ENCODE measurements at regions not wholly inside any gene's neighbourhood (a gene's known extent, or its start where the extent isn't known, plus 50 kb on each side); places are given as distances from the start of the nearest gene placed in this dataset.

DNA sequence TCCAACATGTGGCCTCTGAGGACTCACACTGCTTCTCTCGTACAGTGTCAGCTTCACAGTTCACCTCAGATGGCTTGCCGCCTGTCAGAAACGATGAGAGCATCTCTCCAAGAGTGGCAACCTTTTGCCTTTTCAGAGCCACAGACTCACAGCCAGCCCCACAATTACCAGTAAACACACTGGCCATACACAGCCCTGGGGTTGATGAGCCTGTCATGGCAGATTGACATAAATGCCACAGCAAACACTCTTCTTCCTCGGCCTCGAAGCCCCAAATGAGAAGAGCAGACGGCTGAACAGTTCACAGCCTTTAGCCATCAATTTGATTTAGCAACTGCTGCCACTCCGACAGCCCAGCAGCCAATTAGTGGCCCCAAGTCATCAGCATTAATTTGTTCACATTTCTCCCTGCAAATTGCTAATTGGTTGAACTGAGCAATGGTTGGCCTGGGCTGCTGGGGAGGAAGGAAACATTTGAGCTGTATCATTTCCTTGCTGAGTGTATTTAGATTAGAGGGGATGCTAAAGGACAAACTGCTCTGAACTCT is 1142.9 kb downstream of the SORCS3 start (continued):
- TF ChIP-seq CHD1 (IDR thresholded peaks at IDR 0.05; ENCODE audit: low read depth, low read length) (no peak), GABPA (IDR thresholded peaks at IDR 0.05; ENCODE audit: borderline replicate concordance, insufficient read depth, low read length) (no peak), RBBP5 (IDR thresholded peaks at IDR 0.05; ENCODE audit: borderline replicate concordance, low read depth, low read length) (no peak), BACH1 (IDR thresholded peaks at IDR 0.05; ENCODE audit: low read length) (no peak), SIN3A (conservative IDR thresholded peaks at IDR 0.05 in 1 of 2, IDR thresholded peaks at IDR 0.05 in 1 of 2; ENCODE audit: low read depth in 1 of 2, low read length in 2 of 2) (no peak), POU5F1 (IDR thresholded peaks at IDR 0.05; ENCODE audit: low read depth, low read length) (no peak)
- TF ChIP-seq, protein P1, sequence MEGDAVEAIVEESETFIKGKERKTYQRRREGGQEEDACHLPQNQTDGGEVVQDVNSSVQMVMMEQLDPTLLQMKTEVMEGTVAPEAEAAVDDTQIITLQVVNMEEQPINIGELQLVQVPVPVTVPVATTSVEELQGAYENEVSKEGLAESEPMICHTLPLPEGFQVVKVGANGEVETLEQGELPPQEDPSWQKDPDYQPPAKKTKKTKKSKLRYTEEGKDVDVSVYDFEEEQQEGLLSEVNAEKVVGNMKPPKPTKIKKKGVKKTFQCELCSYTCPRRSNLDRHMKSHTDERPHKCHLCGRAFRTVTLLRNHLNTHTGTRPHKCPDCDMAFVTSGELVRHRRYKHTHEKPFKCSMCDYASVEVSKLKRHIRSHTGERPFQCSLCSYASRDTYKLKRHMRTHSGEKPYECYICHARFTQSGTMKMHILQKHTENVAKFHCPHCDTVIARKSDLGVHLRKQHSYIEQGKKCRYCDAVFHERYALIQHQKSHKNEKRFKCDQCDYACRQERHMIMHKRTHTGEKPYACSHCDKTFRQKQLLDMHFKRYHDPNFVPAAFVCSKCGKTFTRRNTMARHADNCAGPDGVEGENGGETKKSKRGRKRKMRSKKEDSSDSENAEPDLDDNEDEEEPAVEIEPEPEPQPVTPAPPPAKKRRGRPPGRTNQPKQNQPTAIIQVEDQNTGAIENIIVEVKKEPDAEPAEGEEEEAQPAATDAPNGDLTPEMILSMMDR (IDR thresholded peaks at IDR 0.05; ENCODE audit: control extremely low read depth in 1 of 3, insufficient read depth in 1 of 3, low read depth in 1 of 3, low read length in 3 of 3) = no peak
